ENCODE measurements at regions not wholly inside any gene's neighbourhood (a gene's known extent, or its start where the extent isn't known, plus 50 kb on each side); places are given as distances from the start of the nearest gene placed in this dataset.

- no peak overlapping the region for H3K27ac ChIP-seq (ENCODE audit: control insufficient read depth, insufficient read depth)
- 27% methylated on average over 1 of the region's 1 CpG for WGBS (ENCODE audit: insufficient coverage, insufficient replicate concordance, low lambda C conversion rate, missing lambda C conversion rate)
- CTCF ChIA-PET = no interaction called here
- DNase-seq (ENCODE audit: low read depth, low spot score) (no peak), FAIRE-seq (no peak), ATAC-seq (no peak)
- H3K4me2 ChIP-seq (ENCODE audit: control insufficient read depth, insufficient read depth) = no peak overlapping the region
- POLR2A ChIA-PET = no interaction called here
- H2AFZ ChIP-seq (ENCODE audit: control insufficient read depth, low read depth, low read length) = no peak overlapping the region
- TF ChIP-seq KAT2A (conservative IDR thresholded peaks at IDR 0.05; ENCODE audit: control insufficient read depth, low read depth, low read length) (no peak), ZZZ3 (IDR thresholded peaks at IDR 0.05; ENCODE audit: control insufficient read depth, insufficient read length, low read depth) (no peak), MTA2 (IDR thresholded peaks at IDR 0.05; ENCODE audit: low read depth) (no peak), BRCA1 (IDR thresholded peaks at IDR 0.05; ENCODE audit: low read depth, low read length) (no peak), ZNF592 (IDR thresholded peaks at IDR 0.05) (no peak), MLLT1 (IDR thresholded peaks at IDR 0.05) (no peak), SIN3A (IDR thresholded peaks at IDR 0.05; ENCODE audit: low read depth, low read length) (no peak), SPI1 (IDR thresholded peaks at IDR 0.05; ENCODE audit: borderline replicate concordance, insufficient read depth, low read depth, low read length) (no peak), GATAD2B (conservative IDR thresholded peaks at IDR 0.05; ENCODE audit: low read depth) (no peak), SMAD1 (IDR thresholded peaks at IDR 0.05; ENCODE audit: low read depth, partially characterized antibody) (no peak), RB1 (IDR thresholded peaks at IDR 0.05; ENCODE audit: borderline replicate concordance) (no peak), BCLAF1 (IDR thresholded peaks at IDR 0.05) (no peak), RAD51 (IDR thresholded peaks at IDR 0.05) (no peak), ETV6 (conservative IDR thresholded peaks at IDR 0.05 in 1 of 2, IDR thresholded peaks at IDR 0.05 in 1 of 2; ENCODE audit: borderline replicate concordance in 1 of 2, low read depth in 1 of 2) (no peak)
- H3K36me3 ChIP-seq (ENCODE audit: control insufficient read depth in 2 of 2, insufficient read depth in 2 of 2, low read length in 1 of 2) = no peaks in the 10 kb centered on the region
- no TSS peak for BruUV-seq (replicated peaks)
- no peaks in the 10 kb centered on the region for H3K9me3 ChIP-seq (replicated peaks; ENCODE audit: control insufficient read depth, insufficient read depth, low read length)
- no peaks in the 10 kb centered on the region for H3K27me3 ChIP-seq (replicated peaks in 1 of 2; ENCODE audit: control insufficient read depth in 2 of 2, insufficient read depth in 2 of 2, low read length in 1 of 2)
- in situ Hi-C loops (cut with MboI) = no loop called here
- H3K4me3 ChIP-seq = no peak overlapping the region
- intact Hi-C loops (cut with micrococcal nuclease; ENCODE audit: unreplicated experiment) = no loop called here
- no peak overlapping the region for H3K9ac ChIP-seq (ENCODE audit: control insufficient read depth, insufficient read depth, low read length)
- SMC1A ChIA-PET (ENCODE audit: uncharacterized antibody, unreplicated experiment) = no interaction called here
- H3K79me2 ChIP-seq (ENCODE audit: control insufficient read depth, insufficient read depth, low read length) = no peaks in the 10 kb centered on the region
- H3K4me1 ChIP-seq (ENCODE audit: control insufficient read depth, insufficient read depth, low read length) = no peaks in the 10 kb centered on the region
- no peaks in the 10 kb centered on the region for H4K20me1 ChIP-seq (ENCODE audit: control insufficient read depth, insufficient read depth)
- RAD21 ChIA-PET (ENCODE audit: unreplicated experiment) = no interaction called here
Measured at GRCh38 chr4:181431006-181431405, 812.2 kb upstream of the TENM3 start.

All from GM12878 (cell line).